HepG2 (cell line): ENCODE measurements at regions not wholly inside any gene's neighbourhood (a gene's known extent, or its start where the extent isn't known, plus 50 kb on each side); places are given as distances from the start of the nearest gene placed in this dataset.

ENCODE experiments used
- ADNP ChIP-seq: sonication (generic); formaldehyde crosslinking; IDR thresholded peaks from 2 replicates; pipeline ENCODE4 v1.4.0; 2020; ENCODE audit warnings: missing genetic modification reagents
- SP1 ChIP-seq, 2 experiments: fragments of 450-650 bp in 1 of 2; sonication (generic) in 1 of 2; formaldehyde crosslinking in 1 of 2; IDR thresholded peaks; 2 replicates each; pipeline versions ENCODE4 v1.4.0 to v1.6.1; 2016 to 2020; ENCODE audit warnings: missing genetic modification reagents in 1 of 2
- TCF12 ChIP-seq, 2 experiments: fragments of 450-650 bp in 1 of 2; sonication (generic) in 1 of 2; formaldehyde crosslinking in 1 of 2; IDR thresholded peaks; 2 replicates each; pipeline versions ENCODE4 v1.6.1 to v1.8.0; 2017 to 2022; ENCODE audit warnings: antibody characterized with exemption in 1 of 2, mild to moderate bottlenecking in 1 of 2, missing genetic modification reagents in 1 of 2, moderate library complexity in 1 of 2

- TF ChIP-seq SP1 (IDR thresholded peaks at IDR 0.05) (no peak), SP1 (CRISPR knock-in tag; IDR thresholded peaks at IDR 0.05) (no peak), TCF12 (IDR thresholded peaks at IDR 0.05) (no peak), TCF12 (CRISPR knock-in tag; IDR thresholded peaks at IDR 0.05) (no peak), ADNP (no peak)
These were observed 425.6 kb upstream of the BRINP1 start for GRCh38 chr9:119794836-119795235.
